A673 (cell line): ENCODE measurements at regions not wholly inside any gene's neighbourhood (a gene's known extent, or its start where the extent isn't known, plus 50 kb on each side); places are given as distances from the start of the nearest gene placed in this dataset.

ENCODE experiments used
- BruUV-seq: library from RNA; stranded (reverse); fragments of 400-500 nt; replicated peaks from 2 replicates; lab custom pipeline; 2021; lab: Mats Ljungman, UMichigan
- CTCF ChIA-PET: fragments of 300-600 bp; sonication (Branson Sonifier 250); formaldehyde crosslinking; loops from one replicate; lab custom pipeline; 2022; ENCODE audit warnings: antibody characterized with exemption; lab: Charles Lee
- POLR2A ChIA-PET: fragments of 300-600 bp; sonication (Branson Sonifier 250); formaldehyde crosslinking; loops from one replicate; lab custom pipeline; 2022; ENCODE audit warnings: antibody characterized with exemption; ENCODE audit not compliant: low non-redundant PET; lab: Charles Lee
- DNase-seq: peaks from one replicate; pipeline ENCODE4 v3.0.0-alpha.2; 2015; ENCODE audit warnings: low spot score
- H3K27ac ChIP-seq: fragments of 200-600 bp; sonication (generic); 2 replicates; pipeline ENCODE4 v1.5.1; 2016; ENCODE audit warnings: mixed run types, low read depth, mild to moderate bottlenecking, mixed read lengths, antibody characterized with exemption, low read length; ENCODE audit not compliant: poor library complexity, severe bottlenecking
- H3K27me3 ChIP-seq: fragments of 200-600 bp; sonication (generic); replicated peaks from 2 replicates; pipeline ENCODE4 v1.6.1; 2017; ENCODE audit warnings: mixed run types, low read depth, mild to moderate bottlenecking, mixed read lengths, antibody characterized with exemption, low read length; ENCODE audit not compliant: insufficient read depth, poor library complexity
- H3K36me3 ChIP-seq: fragments of 200-600 bp; sonication (generic); 2 replicates; pipeline ENCODE4 v1.6.1; 2016; ENCODE audit warnings: mixed run types, mild to moderate bottlenecking, mixed read lengths, antibody characterized with exemption, low read length; ENCODE audit not compliant: insufficient read depth, poor library complexity, severe bottlenecking
- H3K4me1 ChIP-seq: fragments of 200-600 bp; sonication (generic); 2 replicates; pipeline ENCODE4 v1.6.1; 2017; ENCODE audit warnings: mixed run types, mild to moderate bottlenecking, mixed read lengths, antibody characterized with exemption, low read length; ENCODE audit not compliant: insufficient read depth, poor library complexity, severe bottlenecking
- H3K4me3 ChIP-seq: fragments of 200-600 bp; sonication (generic); 2 replicates; pipeline ENCODE4 v1.5.1; 2016; ENCODE audit warnings: low read depth, mixed run types, mild to moderate bottlenecking, mixed read lengths, low read length; ENCODE audit not compliant: poor library complexity, severe bottlenecking
- H3K9me3 ChIP-seq: fragments of 200-600 bp; sonication (generic); 2 replicates; pipeline ENCODE4 v1.6.1; 2016; ENCODE audit warnings: mixed run types, low read depth, mild to moderate bottlenecking, mixed read lengths, antibody characterized with exemption, low read length; ENCODE audit not compliant: poor library complexity, severe bottlenecking
- CTCF ChIP-seq: fragments of 300-800, 200-600 bp; sonication (generic); conservative IDR thresholded peaks from 2 replicates; pipeline ENCODE4 v1.5.1; 2017; ENCODE audit warnings: low read depth, mild to moderate bottlenecking, antibody characterized with exemption, low read length, moderate library complexity, mixed read lengths
- EZH2 ChIP-seq: fragments of 200-600 bp; sonication (generic); IDR thresholded peaks from 2 replicates; pipeline ENCODE4 v1.6.1; 2017; ENCODE audit warnings: borderline replicate concordance, low read depth, mild to moderate bottlenecking, mixed read lengths, antibody characterized with exemption, low read length; ENCODE audit not compliant: poor library complexity, severe bottlenecking
- intact Hi-C: fragments of 100-400 bp; cut with micrococcal nuclease; formaldehyde crosslinking; loops from one replicate; pipeline ENCODE4 v1.10.0; 2022; ENCODE audit not compliant: unreplicated experiment

GRCh38 chr6:105952326-105952725 is 133.8 kb upstream of the PRDM1 start:
- H3K4me3 ChIP-seq, result no peak overlapping the region
- no peak for TF ChIP-seq CTCF
- TF ChIP-seq EZH2, result no peak
- ChIA-PET POLR2A (no interaction called here), CTCF (no interaction called here)
- no peaks in the 10 kb centered on the region for H3K9me3 ChIP-seq
- no peak overlapping the region for H3K27ac ChIP-seq
- H3K36me3 ChIP-seq, result no peaks in the 10 kb centered on the region
- BruUV-seq, result no TSS peak
- H3K4me1 ChIP-seq, result no peaks in the 10 kb centered on the region
- no peak for DNase-seq
- intact Hi-C loops, result no loop called here
- no peaks in the 10 kb centered on the region for H3K27me3 ChIP-seq

GRCh38 chr6:105951322-105951721 is 134.8 kb upstream of the PRDM1 start:
- Histone ChIP-seq H3K9me3 (no peaks in the 10 kb centered on the region), H3K4me1 (no peaks in the 10 kb centered on the region), H3K4me3 (no peak overlapping the region), H3K27ac (no peak overlapping the region), H3K27me3 (no peaks in the 10 kb centered on the region), H3K36me3 (no peaks in the 10 kb centered on the region)
- intact Hi-C loops, result no loop called here
- ChIA-PET POLR2A (no interaction called here), CTCF (no interaction called here)
- BruUV-seq, result no TSS peak
- no peak for DNase-seq
- TF ChIP-seq EZH2 (no peak), CTCF (no peak)

DNA sequence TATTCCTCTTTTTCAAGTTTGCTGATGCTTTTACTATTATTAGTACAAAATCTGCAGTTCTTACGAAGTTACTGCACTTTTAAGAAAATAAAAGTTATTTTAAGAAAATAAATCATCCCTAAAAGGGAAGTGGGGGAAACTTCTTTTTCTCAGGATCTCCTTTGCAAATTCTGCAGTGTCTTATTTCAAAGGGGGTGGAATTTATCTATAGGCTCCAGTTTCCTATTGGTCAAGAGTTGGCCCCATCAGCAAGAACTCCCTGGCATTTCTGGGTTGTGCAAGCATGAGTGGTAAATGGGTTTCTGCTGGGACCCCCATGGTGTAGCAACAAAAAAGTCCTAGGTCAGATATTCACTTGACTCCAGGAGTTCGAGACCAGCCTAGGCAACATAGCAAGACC is 136.3 kb upstream of the PRDM1 start:
- no peaks in the 10 kb centered on the region for H3K9me3 ChIP-seq
- POLR2A ChIA-PET, result no interaction called here
- TF ChIP-seq CTCF (no peak), EZH2 (no peak)
- intact Hi-C loops, result no loop called here
- no peaks in the 10 kb centered on the region for H3K4me1 ChIP-seq
- CTCF ChIA-PET, result no interaction called here
- no peak overlapping the region for H3K27ac ChIP-seq
- BruUV-seq, result no TSS peak
- H3K4me3 ChIP-seq, result no peak overlapping the region
- DNase-seq, result no peak
- peaks cover 6% of the 10 kb centered on the region for H3K27me3 ChIP-seq
- H3K36me3 ChIP-seq, result no peaks in the 10 kb centered on the region
